ENCODE measurements at regions not wholly inside any gene's neighbourhood (a gene's known extent, or its start where the extent isn't known, plus 50 kb on each side); places are given as distances from the start of the nearest gene placed in this dataset.
"Not testable (repeated sequence)": the region's sequence is repeated elsewhere in the genome, so short reads cannot be mapped to it uniquely, and the experiment has no call there.

GRCh38 chr9:22654833-22655232 is 208.2 kb downstream of the DMRTA1 start:
- DNase-seq = no peak

GRCh38 chr9:22657713-22658112 is 211.1 kb downstream of the DMRTA1 start:
- DNase-seq = no peak

DNA sequence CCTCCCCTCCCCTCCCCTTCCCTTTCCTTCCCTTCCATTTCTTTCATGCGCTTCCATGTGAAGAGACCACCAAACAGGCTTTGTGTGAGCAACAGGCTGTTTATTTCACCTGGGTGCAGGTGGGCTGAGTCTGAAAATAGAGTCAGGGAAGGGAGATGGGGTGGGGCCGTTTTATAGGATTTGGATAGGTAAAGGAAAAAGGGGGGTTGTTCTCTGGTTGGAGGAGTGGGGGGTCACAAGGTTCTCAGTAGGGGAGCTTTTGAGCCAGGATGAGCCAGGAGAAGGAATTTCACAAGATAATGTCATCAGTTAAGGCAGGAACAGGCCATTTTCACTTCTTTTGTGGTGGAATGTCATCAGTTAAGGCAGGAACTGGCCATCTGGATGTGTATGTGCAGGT is 211.9 kb downstream of the DMRTA1 start:
- DNase-seq = not testable (repeated sequence)

DNA sequence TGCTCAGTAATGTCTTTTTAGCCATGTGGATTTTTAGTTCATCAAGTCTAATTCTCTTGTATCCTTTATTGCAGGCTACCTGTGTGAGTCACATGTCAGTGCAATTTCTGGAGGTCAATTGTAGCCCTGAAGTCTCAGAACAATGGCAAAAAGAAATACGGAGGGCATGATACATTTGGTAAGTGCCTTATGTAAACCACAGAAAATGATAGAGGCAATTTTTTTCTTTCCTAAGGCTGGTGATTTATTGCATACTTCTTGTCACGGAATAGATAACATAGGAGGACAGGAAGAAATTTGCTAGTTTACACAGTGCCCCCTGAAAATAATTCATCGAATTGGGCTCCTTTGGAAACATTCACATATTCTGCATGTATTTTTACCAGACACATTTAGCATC is 235.9 kb downstream of the DMRTA1 start:
- DNase-seq = no peak

DNA sequence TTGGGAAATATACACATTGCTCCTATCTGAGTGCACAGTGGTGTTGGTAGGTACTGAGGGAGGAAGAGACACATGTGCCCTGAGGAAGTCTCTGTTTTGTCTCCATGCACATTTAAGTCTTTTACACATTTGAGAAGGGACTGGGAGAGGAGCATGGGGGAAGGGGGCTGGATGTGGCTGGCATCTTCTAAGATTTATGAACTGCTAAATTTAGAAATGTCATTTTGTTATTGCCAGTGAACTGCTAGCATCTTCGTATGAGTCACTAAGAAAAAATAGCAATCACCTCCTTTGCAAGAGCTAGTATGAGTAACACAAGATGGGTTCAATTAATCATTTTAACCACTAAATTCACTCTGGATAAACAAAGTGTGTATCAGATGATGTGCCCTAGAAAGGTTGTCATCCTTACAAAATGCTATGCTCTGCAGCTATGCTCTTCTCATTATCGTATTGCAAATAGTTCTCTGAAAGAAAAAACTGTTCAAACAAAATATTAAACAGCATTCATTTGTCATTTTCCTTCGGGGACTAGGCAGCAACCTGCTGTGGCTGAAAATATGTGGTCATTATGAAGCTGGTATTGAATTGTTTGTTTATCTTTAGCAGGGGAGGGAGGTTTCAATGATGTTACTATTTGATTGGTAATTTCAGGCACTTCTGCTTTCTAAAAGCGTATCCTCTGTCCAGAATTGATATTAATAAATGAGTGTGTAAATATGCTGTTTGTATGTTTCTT is 236.5 kb downstream of the DMRTA1 start:
- no peak for DNase-seq

DNA sequence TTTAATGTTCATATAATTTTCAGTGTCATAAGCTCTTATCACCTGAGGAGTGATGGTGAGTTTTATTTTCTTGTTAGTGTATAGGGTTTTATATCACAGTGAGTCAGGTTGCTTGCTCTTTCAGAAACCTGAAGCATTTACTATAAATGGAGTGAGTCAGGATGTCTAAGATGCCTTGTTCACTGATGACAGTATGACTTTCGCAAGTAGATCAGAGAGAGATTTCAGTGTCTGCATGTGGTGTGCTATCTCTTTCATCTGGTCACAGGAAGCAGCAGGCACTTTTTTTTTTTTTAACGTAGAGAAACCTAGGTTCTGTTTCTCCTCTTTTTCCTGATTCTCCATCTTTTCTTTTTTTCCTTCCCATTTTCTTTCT is 237.1 kb downstream of the DMRTA1 start:
- no peak for DNase-seq

- no peak for DNase-seq
Measured at GRCh38 chr9:22693156-22693555, 246.5 kb downstream of the DMRTA1 start.

DNA sequence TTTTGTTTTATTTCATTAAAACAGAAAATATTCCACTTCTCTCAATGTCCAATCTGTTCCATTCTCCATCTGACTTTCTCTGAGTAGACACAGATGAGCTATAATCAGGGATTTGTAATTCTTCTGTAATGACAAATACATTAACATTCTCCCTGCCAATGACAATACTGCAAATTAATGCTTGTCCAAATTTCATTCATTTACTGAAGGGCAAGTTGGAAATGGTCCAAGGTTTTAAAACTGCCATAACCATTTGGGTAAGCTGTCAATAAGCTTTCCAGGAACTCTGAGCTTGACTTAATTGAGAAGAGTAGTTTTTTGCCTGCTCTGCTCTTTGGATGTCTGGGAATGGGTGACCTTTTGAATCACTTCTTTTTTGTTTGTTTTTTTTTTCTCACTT is 253.5 kb downstream of the DMRTA1 start:
- no peak for DNase-seq

DNA sequence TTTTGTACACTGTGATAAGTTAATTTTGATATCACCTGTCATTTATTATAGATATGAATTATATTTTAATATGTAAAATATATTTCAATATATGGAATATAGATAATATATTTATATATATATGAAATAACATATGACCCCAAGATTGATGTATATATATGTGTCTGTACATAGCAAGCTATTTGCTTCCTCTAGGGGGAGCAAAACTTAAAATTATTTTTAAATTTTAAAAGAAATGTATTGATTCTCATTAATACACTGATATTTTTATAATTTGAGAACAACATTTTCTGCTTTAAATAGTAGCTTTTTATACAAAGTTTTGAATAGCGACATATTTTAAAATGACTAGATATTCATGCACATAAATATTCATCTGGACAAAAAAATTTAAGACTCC is 272.0 kb downstream of the DMRTA1 start:
- no peak for DNase-seq

GRCh38 chr9:22722492-22722891 is 275.9 kb downstream of the DMRTA1 start:
- no peak for DNase-seq

- DNase-seq = no peak
Measured at GRCh38 chr9:22731786-22732185, 285.2 kb downstream of the DMRTA1 start.

DNA sequence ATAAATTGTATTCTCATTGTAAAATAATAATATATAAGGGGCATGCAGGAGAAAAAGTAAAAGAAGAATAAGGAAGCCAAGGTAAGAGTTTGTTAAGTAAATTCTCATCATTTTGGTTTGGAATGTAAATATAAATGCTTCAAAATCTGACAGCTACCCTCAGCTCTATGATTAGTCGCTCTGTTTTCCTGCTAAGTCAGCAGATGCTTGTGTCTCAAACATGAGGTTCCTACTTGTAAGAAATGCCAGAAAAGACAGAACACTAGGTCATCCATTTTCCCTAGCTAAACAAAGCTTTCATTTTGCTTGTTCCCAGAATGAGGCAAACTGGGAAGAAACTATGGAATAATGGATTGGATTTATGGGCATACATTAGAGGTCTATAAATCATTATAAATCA is 293.1 kb downstream of the DMRTA1 start:
- no peak for DNase-seq

- no peak for DNase-seq
Measured at GRCh38 chr9:22740781-22741180, 294.2 kb downstream of the DMRTA1 start.

- DNase-seq = no peak
Measured at GRCh38 chr9:22742401-22742800, 295.8 kb downstream of the DMRTA1 start.

DNA sequence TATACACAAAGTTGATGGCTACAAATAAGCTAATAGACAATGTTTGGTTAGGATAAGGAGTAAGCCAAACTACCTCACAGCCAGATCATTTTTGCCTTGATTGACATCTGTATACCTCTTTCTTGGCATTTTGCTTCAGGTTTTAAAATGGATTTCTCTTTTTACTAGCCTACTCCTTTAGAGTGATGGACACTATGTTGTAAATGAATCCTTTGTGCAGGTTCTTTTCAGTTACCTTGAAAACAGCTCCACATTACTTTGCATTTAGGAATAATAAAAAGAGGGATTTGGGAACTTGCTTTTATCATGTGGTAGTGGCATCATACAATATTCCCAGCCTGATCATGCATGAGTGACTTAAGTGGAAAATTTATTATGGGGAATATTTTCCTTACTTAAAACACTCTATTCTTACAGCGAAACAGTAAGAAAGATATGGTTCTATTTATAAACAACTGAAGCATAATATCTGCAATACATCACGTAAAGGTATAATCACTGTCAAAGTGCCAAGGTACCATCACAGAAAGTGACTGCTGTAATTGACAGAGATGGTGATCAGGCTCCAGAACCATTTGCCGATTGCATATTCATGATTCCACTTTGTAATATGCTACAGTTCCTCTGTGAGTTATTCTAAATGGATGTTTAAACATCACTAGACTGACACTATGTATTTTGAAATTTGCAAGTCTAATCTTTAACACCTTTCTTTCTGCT is 327.0 kb downstream of the DMRTA1 start:
- no peak for DNase-seq

GRCh38 chr9:22790329-22790728 is 343.7 kb downstream of the DMRTA1 start:
- no peak for DNase-seq

GRCh38 chr9:22808876-22809275 is 362.3 kb downstream of the DMRTA1 start:
- DNase-seq = no peak

DNA sequence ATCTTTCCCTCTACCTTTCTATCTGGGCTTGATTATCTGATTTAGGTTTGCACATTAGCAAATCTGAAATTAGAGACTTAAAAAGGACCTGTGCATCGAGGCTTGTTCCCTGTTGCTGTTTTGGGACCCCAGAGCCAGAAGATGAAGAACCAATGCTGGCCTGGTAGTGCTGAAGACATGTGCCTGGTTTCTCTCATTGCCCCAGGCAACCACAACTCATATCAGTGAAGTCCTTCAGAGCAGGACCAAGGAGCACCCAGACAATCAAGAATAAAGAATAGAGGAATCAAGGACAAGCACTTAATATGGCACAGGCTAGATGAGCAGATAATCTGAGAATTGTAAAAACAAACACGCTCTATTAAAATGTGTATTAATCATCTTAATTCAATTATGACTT is 362.7 kb downstream of the DMRTA1 start:
- no peak for DNase-seq

DNA sequence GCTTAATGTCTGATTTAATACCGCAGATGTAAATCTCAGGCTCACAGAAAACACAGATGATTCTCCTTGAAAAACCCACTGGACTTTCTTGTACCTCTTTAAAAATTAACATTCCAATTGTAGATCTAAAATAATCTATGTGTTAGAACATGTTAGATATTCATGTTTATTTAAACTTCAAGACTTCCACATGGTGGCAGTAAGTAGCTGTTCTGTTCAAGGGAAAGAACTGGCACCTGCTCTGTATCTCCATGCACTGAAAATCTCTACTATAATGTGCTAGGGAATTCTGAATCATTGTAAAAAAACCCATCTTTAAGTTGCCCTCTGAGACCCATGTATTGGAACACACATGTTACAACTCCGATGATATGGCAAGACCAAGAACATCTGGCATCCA is 366.9 kb downstream of the DMRTA1 start:
- no peak for DNase-seq

GRCh38 chr9:22815246-22815645 is 368.6 kb downstream of the DMRTA1 start:
- DNase-seq = no peak

GRCh38 chr9:22817181-22817580 is 370.6 kb downstream of the DMRTA1 start:
- no peak for DNase-seq

DNA sequence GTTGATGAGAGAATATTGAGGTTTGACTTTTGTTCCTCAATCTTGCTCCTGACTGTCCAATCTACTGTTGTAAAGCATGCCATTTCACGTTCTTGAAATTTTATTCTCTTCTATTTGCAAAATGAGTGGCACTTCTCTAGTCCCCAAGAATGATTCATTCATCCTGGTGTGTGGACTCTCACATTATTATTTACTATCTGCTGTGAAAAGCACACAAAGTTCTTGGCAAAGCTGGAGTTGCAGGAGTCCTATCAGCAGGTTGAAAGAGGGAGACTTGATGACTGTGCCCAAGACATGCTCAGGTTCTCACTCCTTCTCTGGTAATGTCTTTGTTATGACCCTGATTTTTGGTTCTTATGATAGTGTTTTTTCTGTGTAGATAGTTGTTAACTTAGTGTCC is 382.6 kb downstream of the DMRTA1 start:
- no peak for DNase-seq

- no peak for DNase-seq
Measured at GRCh38 chr9:22838266-22838665, 391.6 kb downstream of the DMRTA1 start.

- DNase-seq = no peak
Measured at GRCh38 chr9:22840641-22841040, 394.0 kb downstream of the DMRTA1 start.

- DNase-seq = not testable (repeated sequence)
Measured at GRCh38 chr9:22845243-22845642, 398.6 kb downstream of the DMRTA1 start.
